RKO (cell line): ENCODE measurements at regions not wholly inside any gene's neighbourhood (a gene's known extent, or its start where the extent isn't known, plus 50 kb on each side); places are given as distances from the start of the nearest gene placed in this dataset.

Experiments used
- DNase-seq: peaks from one replicate; pipeline ENCODE4 v3.0.0-alpha.2; 2016; ENCODE audit warnings: low spot score

- DNase-seq = no peak
These were observed 258.2 kb upstream of the TNRC6C start for GRCh38 chr17:77700165-77700881.

GRCh38 chr17:77701996-77702395, 256.5 kb upstream of the TNRC6C start:
- no peak for DNase-seq

GRCh38 chr17:77704048-77704815, 254.3 kb upstream of the TNRC6C start:
- no peak for DNase-seq

GRCh38 chr17:77706938-77707337, 251.6 kb upstream of the TNRC6C start:
- DNase-seq = no peak

GRCh38 chr17:77707546-77707945, 251.0 kb upstream of the TNRC6C start:
- DNase-seq = no peak

DNA sequence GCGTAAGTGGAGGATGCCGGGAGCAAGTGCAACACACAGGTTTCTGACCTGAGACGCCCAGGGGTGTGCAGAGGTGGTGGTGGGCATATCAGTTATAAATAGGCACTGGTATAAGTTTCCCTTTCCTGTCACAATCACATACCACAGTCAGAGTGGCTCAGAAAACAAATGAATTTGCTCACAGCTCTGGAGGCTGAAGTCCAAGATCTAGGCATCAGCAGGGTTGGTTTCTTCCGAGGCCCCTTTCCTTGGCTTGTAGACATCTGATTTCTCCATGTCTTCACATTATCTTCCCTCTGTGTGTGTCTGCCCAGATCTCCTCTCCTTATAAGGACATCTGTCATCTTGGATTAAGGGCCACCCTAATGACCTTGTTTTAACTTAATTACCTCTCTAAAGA, 250.5 kb upstream of the TNRC6C start:
- DNase-seq = no peak

DNA sequence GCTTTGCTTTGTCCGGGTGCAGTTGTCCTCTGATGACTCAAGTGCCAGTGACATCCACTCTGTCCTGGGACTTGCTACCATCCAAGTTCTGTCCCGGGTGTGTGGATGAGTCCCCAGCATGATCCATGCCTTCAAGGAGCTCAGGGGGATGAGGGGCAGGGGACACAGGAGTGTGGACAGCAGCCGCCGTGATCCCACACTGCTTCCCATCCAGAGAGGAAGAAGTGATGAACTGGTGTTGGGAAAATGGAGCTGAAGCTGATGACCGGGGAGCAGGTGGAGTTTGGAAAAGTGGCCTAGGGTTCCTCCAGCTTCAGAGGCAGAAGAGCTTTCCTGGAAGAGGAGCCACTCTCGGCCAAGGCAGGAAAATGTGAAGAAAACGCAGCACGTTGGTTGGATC, 249.6 kb upstream of the TNRC6C start:
- DNase-seq = no peak

DNA sequence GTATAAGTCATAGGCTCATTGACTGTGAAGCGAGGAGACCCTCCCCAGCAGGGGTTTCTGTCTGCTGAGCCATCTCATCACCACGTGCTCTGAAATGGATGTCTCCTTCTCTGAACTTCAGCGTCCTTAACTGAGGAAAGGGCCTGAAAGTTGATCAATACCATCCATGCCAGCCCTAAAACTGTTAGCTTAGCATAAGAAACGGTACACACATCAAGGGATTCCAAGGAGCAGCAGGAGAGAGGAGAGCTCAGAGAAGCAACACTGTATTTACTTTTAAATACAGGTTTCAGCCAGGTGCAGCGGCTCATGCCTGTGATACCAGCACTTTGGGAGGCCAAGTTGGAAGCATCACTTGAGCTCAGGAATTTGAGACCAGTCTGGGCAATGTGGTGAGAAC, 248.9 kb upstream of the TNRC6C start:
- no peak for DNase-seq

GRCh38 chr17:77712578-77712977, 245.9 kb upstream of the TNRC6C start:
- no peak for DNase-seq

DNA sequence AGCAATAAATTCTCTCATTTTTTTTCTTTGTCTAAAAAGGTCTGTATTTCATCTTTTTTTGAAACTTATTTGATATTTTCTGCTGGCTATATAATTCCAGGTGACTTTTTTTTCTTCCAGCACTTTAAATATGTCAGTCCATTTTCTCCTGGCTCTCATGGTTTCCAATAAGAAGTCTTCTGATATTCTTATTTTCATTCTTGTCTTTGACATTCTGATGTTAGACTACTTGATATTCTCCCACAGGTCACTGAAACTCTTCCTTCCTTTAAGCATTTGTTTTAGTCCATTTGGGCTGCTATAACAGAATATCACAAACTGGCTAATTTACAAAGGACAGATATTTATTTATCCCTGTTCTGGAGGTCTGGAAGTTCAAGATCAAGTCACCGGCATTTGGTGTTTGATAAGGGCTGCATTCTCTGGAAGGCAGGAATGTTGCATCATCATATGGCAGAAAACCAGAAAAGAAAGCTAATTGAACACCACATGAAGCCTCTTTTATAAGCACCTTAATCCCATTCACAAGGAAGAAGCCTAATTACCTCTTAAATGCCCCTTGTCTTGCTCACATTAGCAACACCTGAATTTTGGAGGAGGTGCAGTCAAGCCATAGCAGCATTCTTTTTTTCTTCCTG, 242.1 kb upstream of the TNRC6C start:
- no peak for DNase-seq

DNA sequence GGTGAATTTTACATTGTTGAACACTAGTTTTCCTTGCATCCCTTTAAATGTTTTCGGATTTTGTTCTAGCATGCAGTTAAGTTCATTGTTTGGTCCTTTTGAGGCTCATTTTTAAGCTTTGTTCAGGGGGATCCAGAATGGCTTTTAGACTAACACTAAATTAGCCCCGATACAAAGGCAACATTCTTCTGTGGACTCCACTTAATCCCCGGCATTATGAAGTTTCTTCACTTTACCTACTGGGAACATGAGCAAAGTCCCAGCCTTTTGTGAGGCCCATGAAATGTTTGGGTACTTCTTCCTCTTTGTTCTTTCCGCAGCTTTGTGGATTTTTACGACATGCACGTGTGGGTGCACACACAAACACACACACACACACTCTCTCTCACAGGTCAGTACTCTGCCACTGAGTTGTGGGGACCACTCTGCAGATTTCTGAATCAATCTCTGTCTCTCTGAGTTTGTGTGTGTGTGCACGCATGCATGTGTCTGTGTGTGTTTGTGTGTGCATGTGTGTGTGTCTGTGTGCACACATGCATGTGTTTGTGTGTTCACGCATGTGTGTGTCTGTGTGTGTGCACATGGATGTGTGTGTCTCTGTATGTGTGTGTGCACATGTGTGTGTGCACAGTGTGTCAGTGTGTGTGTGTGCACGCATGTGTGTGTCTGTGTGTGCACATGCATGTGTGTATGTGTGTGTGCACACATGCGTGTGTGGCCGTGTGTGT, 240.4 kb upstream of the TNRC6C start:
- DNase-seq = no peak

DNA sequence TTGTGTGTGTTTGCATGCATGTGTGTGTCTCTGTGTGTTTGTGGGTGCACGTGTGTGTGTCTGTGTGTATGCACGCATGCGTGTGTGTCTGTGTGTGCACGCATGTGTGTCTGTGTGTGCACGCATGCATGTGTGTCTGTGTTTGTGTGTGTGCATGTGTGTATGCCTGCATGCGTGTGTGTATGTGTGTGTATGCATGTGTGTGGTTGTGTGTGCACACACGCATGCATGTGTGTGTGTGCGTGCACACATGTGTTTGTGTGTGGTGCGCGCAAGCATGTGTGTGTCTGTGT, 239.9 kb upstream of the TNRC6C start:
- DNase-seq = no peak

DNA sequence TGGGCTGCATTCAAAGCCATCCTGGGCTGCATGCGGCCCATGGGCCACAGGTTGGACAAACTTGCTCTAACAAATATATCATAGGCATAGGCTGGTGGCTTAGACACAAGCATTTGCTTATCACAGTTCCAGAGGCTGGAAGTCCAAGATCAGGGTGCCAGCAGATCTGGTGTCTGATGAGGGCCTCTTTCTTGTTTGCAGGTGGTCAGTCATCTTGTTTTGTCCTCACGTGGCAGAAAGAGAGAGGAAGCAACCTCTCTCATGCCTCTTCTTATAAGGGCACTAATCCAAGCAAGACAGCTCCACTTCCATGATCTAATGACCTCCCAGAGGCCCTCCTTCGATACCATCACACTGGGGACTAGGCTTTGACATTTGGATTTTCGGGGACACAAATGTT, 238.7 kb upstream of the TNRC6C start:
- DNase-seq = no peak

DNA sequence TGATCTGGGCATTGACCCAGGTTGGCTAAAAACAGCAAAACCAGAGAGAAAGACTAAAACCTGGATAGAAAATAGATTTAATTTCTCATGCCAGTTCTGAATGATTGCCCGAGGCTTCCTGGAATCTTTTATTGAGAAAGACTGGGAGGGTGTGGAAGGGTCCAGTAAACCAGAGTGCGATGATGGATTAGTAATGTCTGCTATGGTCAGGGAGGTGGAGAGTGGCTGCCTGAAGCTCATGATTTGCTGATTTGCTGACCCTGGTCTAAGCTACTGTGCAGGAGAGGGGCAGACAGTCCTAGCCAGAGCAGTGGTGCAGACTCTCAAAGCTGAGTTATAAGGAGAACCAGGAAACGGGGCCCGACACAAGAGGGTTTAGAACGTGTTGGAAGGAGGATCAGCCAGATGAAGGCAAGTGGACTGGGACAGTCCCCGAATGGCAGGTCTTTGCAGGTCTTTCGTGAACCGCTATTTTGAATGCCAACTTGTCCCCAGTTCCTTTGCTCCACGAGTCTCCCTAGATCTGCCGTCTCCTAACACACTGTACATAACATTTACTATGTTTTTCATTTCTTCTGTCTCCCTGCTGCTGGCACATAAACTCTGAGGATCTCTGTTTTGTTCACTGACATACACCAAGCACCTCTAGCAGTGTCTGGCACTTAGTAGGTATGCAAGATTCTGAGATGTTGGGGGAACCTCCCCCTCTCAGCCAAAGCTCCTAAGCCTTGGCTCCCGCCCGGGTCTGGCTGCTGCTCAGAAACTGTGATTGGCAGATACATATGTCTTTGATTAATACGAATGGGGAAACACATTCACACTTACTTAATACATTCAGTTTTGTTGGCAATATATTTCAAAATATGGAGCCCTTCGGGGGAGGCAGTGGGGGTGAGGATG, 237.3 kb upstream of the TNRC6C start:
- DNase-seq = no peak

DNA sequence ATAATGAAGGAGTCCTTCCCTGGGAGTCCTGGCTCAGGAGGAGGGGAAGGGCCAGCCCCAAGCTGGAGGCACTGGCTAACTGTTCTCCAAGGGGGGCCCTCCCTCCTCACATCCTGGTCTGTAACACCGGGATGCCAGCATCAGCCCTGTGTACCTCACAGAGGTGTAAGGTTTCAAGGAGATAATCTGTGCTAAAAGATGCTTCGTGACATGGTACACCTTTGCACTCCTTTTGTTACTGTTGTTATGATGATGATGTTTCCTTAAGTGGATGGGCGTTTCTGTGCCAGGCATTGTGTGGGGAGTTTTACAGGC, 236.7 kb upstream of the TNRC6C start:
- no peak for DNase-seq

DNA sequence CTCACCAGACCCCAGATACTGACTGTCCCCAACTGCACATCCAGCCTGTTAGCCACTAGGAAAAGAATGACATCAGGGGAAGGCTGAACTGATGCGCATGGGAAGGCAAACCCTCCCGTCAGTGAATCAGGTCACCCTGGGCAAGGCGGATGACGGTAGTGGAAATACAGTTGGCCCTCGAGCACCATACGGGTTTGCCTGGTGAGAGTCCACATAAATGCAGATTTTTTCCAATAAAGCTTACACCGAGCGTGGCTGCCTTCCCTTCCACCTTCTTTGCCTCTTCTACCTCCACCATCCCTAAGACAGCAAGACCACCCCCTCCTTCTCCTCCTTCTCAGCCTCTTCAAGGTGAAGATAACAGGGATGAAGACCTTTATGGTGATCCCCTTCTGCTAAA, 236.1 kb upstream of the TNRC6C start:
- DNase-seq = no peak

DNA sequence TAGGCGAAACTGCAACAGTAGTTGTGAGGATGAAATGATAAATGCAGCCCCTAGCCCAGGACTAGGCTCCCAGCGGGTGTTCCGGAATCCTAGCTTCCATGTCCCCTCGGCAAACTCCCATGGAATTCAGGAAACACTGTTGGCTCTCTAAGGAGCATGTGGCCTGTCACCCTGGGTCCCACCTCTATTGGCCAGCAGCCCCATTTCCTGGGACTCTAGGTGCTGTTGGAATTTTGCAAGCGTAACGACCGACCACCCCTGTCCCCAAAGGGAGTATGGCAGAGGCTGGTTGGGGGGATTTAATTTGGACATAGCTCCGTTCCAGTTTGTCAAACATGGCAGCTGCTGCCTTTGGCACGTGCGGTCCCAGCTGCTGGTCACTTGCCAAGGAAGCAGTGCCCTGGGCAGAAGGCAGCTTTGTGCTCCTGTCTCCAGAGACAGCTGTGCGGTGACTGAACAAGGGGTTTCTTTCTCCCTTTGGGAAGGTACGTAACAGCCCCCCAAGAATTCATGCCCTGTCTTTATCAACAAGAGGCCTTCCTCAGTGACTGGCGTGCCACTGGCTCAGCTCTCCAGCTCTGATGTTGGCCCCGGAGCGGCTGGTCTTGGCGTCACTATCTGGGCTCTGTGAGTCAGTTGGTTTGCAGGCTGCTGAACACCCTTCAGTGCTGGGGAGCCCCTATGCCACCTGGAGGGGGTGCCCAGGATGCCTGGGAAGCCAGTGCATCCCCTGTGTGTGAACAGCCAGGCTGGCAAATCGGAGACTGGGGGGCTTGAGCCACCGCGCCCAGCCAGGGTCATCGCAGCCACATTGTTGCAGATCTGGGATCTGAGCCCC, 235.2 kb upstream of the TNRC6C start:
- no peak for DNase-seq

DNA sequence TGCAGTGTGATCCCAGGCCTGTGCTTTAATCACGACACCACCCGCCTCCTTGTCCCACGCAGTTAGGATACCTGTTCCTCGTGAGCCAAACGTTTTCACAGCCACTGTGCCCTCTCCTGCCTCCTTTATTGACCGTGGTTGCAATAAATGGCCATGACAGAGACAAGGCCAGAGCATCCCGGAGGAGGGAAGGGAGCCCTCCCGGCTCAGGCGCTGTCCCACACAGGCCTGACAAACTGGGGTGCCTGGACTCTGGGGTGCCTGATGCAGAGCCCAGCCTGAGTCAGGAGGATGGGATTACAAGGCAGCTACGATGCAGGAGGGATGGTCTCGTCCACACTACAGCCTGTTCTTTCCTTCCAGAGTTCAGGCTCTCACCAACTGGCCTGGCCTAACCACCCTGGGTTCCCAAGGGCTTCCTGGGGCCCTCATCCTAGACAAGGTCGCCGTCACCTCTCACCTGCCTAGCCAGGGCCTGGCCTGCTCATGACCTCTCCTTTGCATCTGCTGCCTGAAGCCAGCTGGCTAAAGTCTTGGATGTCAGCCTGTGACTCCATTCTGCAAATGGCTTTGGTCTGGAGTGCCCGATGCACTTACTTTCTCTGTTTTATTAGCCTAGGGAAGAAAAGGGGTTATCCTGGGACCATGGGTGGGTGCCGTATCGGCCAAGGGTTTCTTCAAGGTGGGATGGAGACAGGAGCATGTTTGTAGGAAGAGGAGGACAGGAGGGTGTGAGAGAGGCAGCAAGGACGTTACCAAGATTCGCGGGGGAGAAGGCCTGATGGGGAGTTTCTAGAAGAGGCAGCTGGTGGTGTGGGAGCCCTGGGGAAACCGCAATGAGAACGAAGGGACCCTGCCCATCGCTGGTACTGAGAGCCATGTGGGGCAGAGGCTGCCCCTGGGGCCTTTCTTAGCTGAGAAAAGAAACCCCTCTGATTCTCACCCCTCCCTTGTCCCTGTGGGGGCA, 234.3 kb upstream of the TNRC6C start:
- no peak for DNase-seq

GRCh38 chr17:77724876-77725615, 233.5 kb upstream of the TNRC6C start:
- DNase-seq = no peak
